ENCODE measurements at regions not wholly inside any gene's neighbourhood (a gene's known extent, or its start where the extent isn't known, plus 50 kb on each side); places are given as distances from the start of the nearest gene placed in this dataset.

- Mint-ChIP-seq H3K27me3 (no peaks in the 10 kb centered on the region), H3K4me3 (no peak overlapping the region), H3K9me3 (ENCODE audit: low read depth) (no peaks in the 10 kb centered on the region), H3K4me1 (ENCODE audit: low read depth) (no peaks in the 10 kb centered on the region), H3K36me3 (no peaks in the 10 kb centered on the region), H3K27ac (no peak overlapping the region)
Observed at GRCh38 chr10:131645756-131646155, 255.1 kb upstream of the PPP2R2D start.

- Mint-ChIP-seq H3K27me3 (peaks cover 2% of the 10 kb centered on the region), H3K4me1 (ENCODE audit: low read depth) (peaks cover under 1% of the 10 kb centered on the region), H3K36me3 (no peaks in the 10 kb centered on the region), H3K9me3 (ENCODE audit: low read depth) (no peaks in the 10 kb centered on the region), H3K27ac (no peak overlapping the region), H3K4me3 (no peak overlapping the region)
Observed at GRCh38 chr10:131646551-131647525, 254.0 kb upstream of the PPP2R2D start.

GRCh38 chr10:131647789-131648188 is 253.0 kb upstream of the PPP2R2D start:
- Mint-ChIP-seq H3K9me3 (ENCODE audit: low read depth) (no peaks in the 10 kb centered on the region), H3K27ac (no peak overlapping the region), H3K36me3 (no peaks in the 10 kb centered on the region), H3K27me3 (peaks cover 6% of the 10 kb centered on the region), H3K4me1 (ENCODE audit: low read depth) (peaks cover 7% of the 10 kb centered on the region), H3K4me3 (no peak overlapping the region)

GRCh38 chr10:131648386-131649020 is 252.3 kb upstream of the PPP2R2D start:
- Mint-ChIP-seq H3K36me3 (no peaks in the 10 kb centered on the region), H3K9me3 (ENCODE audit: low read depth) (no peaks in the 10 kb centered on the region), H3K4me1 (ENCODE audit: low read depth) (peaks cover 7% of the 10 kb centered on the region), H3K27me3 (peaks cover 9% of the 10 kb centered on the region), H3K4me3 (no peak overlapping the region), H3K27ac (no peak overlapping the region)

GRCh38 chr10:131649617-131650016 is 251.2 kb upstream of the PPP2R2D start:
- H3K27me3 Mint-ChIP-seq, result peaks cover 13% of the 10 kb centered on the region
- no peaks in the 10 kb centered on the region for H3K36me3 Mint-ChIP-seq
- no peak overlapping the region for H3K4me3 Mint-ChIP-seq
- H3K9me3 Mint-ChIP-seq (ENCODE audit: low read depth), result no peaks in the 10 kb centered on the region
- no peak overlapping the region for H3K27ac Mint-ChIP-seq
- H3K4me1 Mint-ChIP-seq (ENCODE audit: low read depth), result peaks cover 7% of the 10 kb centered on the region

GRCh38 chr10:131650169-131650705 is 250.6 kb upstream of the PPP2R2D start:
- peaks cover 13% of the 10 kb centered on the region for H3K27me3 Mint-ChIP-seq
- H3K9me3 Mint-ChIP-seq (ENCODE audit: low read depth), result no peaks in the 10 kb centered on the region
- no peak overlapping the region for H3K27ac Mint-ChIP-seq
- no peak overlapping the region for H3K4me3 Mint-ChIP-seq
- H3K4me1 Mint-ChIP-seq (ENCODE audit: low read depth), result peaks cover 7% of the 10 kb centered on the region
- no peaks in the 10 kb centered on the region for H3K36me3 Mint-ChIP-seq

- no peaks in the 10 kb centered on the region for H3K9me3 Mint-ChIP-seq (ENCODE audit: low read depth)
- peaks cover 13% of the 10 kb centered on the region for H3K27me3 Mint-ChIP-seq
- no peak overlapping the region for H3K27ac Mint-ChIP-seq
- no peak overlapping the region for H3K4me3 Mint-ChIP-seq
- no peaks in the 10 kb centered on the region for H3K36me3 Mint-ChIP-seq
- peaks cover 7% of the 10 kb centered on the region for H3K4me1 Mint-ChIP-seq (ENCODE audit: low read depth)
Observed at GRCh38 chr10:131650771-131651673, 249.8 kb upstream of the PPP2R2D start.

GRCh38 chr10:131651674-131652437 is 249.0 kb upstream of the PPP2R2D start:
- no peak overlapping the region for H3K27ac Mint-ChIP-seq
- H3K9me3 Mint-ChIP-seq (ENCODE audit: low read depth), result no peaks in the 10 kb centered on the region
- peaks cover 13% of the 10 kb centered on the region for H3K27me3 Mint-ChIP-seq
- H3K36me3 Mint-ChIP-seq, result no peaks in the 10 kb centered on the region
- H3K4me3 Mint-ChIP-seq, result no peak overlapping the region
- H3K4me1 Mint-ChIP-seq (ENCODE audit: low read depth), result peaks cover 7% of the 10 kb centered on the region

GRCh38 chr10:131652438-131653139 is 248.2 kb upstream of the PPP2R2D start:
- Mint-ChIP-seq H3K9me3 (ENCODE audit: low read depth) (no peaks in the 10 kb centered on the region), H3K27ac (no peak overlapping the region), H3K4me3 (no peak overlapping the region), H3K27me3 (peaks cover 13% of the 10 kb centered on the region), H3K4me1 (ENCODE audit: low read depth) (peaks cover 7% of the 10 kb centered on the region), H3K36me3 (no peaks in the 10 kb centered on the region)

GRCh38 chr10:131653140-131653539 is 247.7 kb upstream of the PPP2R2D start:
- Mint-ChIP-seq H3K4me3 (no peak overlapping the region), H3K27ac (no peak overlapping the region), H3K36me3 (no peaks in the 10 kb centered on the region), H3K9me3 (ENCODE audit: low read depth) (no peaks in the 10 kb centered on the region), H3K27me3 (peaks cover 13% of the 10 kb centered on the region), H3K4me1 (ENCODE audit: low read depth) (peaks cover 7% of the 10 kb centered on the region)

- Mint-ChIP-seq H3K36me3 (no peaks in the 10 kb centered on the region), H3K4me3 (no peak overlapping the region), H3K27me3 (peaks cover 13% of the 10 kb centered on the region), H3K27ac (no peak overlapping the region), H3K4me1 (ENCODE audit: low read depth) (peaks cover 7% of the 10 kb centered on the region), H3K9me3 (ENCODE audit: low read depth) (no peaks in the 10 kb centered on the region)
Observed at GRCh38 chr10:131653554-131654470, 247.0 kb upstream of the PPP2R2D start.

- Mint-ChIP-seq H3K27me3 (peaks cover 13% of the 10 kb centered on the region), H3K36me3 (no peaks in the 10 kb centered on the region), H3K4me1 (ENCODE audit: low read depth) (peaks cover 7% of the 10 kb centered on the region), H3K9me3 (ENCODE audit: low read depth) (no peaks in the 10 kb centered on the region), H3K4me3 (no peak overlapping the region), H3K27ac (no peak overlapping the region)
Observed at GRCh38 chr10:131654471-131655087, 246.2 kb upstream of the PPP2R2D start.

All from activated naive CD8-positive, alpha-beta T cell (primary cell).